Fibroblast of skin of right quadriceps (primary cell): ENCODE measurements at regions not wholly inside any gene's neighbourhood (a gene's known extent, or its start where the extent isn't known, plus 50 kb on each side); places are given as distances from the start of the nearest gene placed in this dataset.
A peak's percentile ranks its signal among the peaks of the same experiment; 100 is the strongest.

Experiments
- DNase-seq: peaks from one replicate; pipeline ENCODE4 v3.0.0-alpha.2; 2013

- DNase-seq = peak; percentile 57
Observed at GRCh38 chr12:88419794-88420193, 160.5 kb downstream of the KITLG start.

GRCh38 chr12:88420457-88420856 lies 159.8 kb downstream of the KITLG start:
- DNase-seq = peak; percentile 96

DNA sequence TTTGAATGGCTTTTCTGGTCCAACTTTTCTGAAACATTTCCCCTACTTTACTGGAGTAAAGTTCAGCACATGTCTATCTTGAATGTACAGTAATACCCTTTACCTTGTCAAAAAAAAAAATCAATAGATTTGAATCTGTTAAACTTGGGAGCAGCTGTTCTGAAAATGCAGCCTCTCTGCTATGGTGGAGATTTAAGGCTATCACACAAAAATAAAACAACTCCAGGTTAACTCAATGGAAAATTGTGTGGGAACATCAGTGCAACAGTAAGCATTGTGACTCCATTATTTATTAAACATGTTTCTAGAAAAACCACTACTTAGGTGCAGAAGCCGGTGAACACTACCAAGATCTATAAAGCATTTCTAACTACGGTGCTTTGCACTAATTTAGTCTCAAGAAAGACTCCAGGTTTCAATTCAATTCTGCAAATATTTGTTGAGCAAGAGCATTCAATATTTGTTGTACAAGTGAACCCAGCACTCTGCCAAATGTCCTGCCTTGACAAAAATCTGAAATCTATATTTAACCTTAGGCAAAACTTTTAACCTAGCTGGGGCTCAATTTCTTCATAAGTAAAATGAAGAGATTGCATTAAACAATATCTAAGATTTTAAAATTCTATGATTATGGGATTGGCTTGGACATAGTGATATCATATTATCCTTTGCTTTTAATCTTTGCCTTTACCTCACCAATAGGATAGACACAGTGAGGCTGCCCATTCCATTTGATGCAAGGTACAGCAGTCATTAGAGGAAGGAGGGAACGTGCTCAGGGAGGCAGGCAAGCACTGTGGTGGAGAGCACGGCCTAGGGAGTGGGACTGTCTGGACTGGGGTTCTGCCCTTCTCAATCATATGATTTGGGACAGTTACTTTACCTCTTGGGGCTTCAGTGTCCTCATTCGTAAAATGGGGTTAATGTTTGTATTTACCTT lies 155.2 kb downstream of the KITLG start:
- DNase-seq = no peak

DNA sequence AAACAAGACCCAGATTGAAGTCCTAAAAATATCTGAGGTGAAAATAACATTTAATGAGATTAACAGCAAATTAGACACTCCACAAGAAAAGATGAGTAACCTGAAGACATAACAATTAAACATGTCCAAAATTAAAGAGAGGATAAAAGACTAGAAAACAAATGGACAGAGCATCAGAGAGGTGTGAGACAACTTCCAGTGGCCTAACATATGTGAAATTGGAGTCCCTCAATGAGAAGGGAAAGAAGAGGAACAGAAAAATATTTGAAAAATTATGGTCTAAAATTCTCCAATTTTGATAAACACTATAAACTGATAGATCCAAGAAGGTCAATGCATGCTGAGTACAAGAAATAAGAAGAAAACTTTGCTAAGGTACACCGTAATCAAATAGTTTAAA lies 151.9 kb downstream of the KITLG start:
- DNase-seq = no peak

DNA sequence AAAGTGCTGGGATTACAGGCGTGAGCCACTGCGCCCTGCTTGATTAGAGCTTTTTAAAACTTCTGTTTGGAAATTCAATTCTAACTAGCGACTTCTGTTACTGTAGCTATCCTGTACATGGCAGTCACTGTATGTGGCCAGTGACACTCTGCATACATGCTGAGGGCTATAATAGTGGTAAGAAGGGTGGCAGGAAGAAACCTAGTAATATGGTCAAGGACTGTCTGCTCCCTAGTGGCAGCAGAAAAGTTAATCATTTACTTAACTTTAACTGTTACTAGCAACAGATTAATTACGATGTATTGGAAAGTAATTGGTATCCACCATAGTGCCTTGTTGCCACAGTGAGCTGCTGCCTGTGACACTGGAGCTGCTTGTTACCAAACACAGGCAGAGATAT lies 149.0 kb downstream of the KITLG start:
- no peak for DNase-seq

DNA sequence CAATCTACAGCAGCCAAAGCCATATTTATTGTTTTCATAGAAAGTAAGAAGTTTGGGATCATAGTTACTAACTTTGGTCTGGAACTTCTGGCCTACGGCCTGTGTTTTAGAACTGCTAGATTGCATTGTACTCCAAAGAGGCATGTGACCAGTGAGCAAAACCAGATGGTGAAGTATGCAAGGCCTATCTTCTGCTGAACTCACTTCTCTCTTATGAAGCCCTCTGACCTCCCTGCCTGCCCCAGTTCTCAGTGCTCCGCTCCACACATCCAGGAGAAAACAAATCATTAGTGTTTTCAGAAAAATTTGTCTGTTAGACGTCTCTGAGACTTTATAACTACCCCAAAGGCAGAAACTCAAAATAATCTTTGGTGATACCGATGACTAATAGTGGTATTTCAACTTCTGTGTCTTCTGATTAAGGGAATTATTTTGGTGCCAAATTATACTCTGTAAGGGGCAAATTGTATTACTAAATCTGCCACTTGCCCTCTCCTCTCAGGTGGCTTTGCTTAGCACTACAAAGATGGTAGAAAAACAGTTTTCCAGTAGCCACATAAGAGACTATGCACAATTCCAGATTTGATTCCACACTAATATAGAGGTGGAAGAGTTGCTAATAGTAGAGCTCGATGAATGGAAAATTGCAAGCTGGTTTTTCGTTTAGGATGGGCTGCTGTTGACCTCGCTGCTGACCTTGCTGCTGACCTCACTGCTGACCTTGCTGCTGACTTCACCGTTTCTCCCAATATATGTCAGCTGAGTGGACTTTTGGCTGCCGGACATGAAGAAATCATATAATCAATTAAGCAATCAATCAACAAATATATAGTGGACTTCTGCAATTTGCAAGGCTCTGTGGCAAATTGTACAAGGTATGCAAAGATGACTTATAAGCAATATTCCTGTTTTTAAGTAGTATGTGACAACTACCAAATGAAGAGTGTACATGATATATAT lies 147.5 kb downstream of the KITLG start:
- peak; percentile 34 for DNase-seq

DNA sequence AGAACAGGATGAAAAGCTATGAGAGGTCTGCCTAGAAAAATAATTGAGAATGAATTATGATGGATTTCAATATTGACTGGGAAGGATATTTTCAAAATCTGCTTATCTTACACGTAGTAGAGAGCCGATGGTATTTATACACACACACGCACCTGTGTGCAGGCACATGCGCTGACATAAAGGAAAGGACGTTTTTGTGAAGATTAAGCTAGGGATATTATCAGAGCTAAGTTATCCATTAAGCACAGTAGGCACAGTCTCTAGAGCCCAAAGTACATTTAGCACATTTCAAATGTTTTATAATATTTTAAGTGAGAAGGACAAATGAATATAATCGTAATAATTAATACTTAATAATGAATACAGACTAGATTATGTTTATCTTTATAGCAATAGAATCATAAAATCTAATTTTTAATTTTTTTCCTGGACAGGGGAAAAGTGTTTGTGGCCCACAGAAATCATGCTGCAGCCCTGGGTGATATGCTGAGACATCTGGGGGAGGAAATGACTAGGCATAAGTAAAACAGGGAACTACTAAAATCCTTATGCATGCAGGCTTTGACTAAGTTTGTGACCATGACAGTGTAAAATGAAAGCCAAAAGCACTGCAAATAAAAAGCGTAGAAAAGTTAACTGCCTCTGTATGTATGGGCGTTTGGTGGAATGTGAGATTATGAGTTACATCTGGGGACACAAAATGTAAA lies 146.1 kb downstream of the KITLG start:
- DNase-seq = peak; percentile 58

DNA sequence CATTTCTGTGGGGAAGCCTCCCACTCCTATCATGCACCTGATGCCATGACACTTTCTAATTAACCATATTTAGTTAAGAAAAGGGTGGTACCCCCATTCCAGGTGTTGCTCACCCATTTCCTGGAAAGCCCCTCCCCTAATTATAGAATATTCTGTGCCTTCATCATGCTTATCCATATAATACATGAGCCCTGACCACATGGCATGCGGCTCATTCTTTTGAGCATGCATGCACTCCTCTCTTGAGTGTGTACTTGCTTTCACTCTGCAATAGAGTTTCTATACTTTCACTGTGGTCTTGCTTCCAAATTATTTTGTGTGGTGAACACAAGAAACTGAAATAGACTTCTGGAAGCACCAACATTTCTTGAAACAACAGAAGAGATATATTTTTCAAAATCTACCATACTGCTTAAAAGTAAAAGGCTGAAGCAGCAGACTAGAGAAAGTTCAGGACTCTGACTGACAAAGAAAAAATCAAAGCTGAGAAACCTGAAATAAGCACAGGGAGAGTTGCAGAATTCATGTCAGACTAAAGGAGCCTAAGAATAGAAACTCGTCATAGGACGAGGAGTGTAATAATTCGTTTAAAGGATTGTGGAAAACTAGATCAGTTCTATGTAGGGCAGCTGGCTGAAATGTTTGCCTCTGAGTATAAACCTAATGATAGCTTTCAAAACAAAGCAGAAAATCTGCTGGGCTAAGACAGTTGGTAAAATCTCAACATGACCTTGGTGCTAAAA lies 144.8 kb downstream of the KITLG start:
- no peak for DNase-seq

DNA sequence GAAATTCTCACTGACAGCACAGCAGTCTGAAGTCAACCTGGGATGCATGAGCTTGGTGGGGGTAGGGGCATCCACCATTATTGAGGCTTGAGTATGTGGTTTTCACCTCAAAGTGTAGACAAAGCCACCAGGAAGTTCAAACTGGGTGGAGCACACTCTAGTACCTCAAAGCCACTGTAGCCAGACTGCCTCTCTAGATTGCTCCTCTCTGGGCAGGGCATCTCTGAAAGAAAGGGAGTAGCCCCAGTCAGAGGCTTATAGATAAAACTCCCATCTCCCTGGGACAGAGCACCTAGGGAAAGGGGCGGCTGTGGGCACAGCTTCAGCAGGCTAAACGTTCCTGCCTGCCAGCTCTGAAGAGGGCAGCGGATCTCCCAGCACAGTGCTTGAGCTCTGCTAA lies 143.0 kb downstream of the KITLG start:
- no peak for DNase-seq
